NCI-H82 (cell line): ENCODE measurements at regions not wholly inside any gene's neighbourhood (a gene's known extent, or its start where the extent isn't known, plus 50 kb on each side); places are given as distances from the start of the nearest gene placed in this dataset.

ENCODE experiments used
- DNase-seq: peaks from one replicate; lab custom pipeline; 2025; lab: John Stamatoyannopoulos, UW

DNA sequence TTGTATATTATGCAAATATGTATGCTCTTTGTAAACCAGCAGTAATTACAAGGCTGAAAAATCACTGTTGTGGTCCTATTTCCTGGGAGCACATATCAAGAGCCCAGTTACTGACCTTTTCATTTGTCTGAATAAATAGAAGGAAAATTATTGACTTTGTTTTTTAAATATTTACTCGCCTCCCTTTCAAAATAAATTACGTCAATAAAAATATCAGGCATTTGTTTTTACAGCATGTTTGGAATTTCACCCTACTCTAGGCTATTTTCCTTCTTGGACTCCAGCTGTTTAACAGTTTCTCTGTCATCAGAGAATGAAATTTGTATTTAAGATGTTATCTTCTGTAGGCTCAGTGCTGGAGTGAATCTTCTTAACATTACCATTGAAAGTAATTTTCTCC, 59.9 kb upstream of the LRATD1 start:
- DNase-seq, result no peak

GRCh38 chr2:14577843-14578242, 54.7 kb upstream of the LRATD1 start:
- DNase-seq, result no peak
